ENCODE measurements at regions not wholly inside any gene's neighbourhood (a gene's known extent, or its start where the extent isn't known, plus 50 kb on each side); places are given as distances from the start of the nearest gene placed in this dataset.

DNA sequence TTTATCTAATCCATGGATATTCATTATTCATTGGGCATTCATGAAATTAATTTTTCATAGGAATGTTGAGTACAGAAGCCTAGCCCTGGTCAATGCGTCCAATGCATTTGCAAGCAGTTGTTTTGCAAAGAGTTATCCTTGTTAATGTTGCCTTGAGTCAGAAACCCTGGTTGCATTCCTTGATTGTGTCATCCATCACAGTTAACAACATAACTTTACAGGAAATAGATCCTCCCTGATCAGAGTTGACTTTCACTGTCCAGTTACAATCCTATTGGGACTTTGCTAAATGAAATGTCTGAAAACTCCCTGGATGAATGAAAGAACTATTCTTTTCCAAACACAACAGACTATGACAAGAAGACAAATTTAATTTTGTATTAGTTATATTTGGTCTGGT is 924.3 kb upstream of the SLIT2 start:
- TF ChIP-seq, protein P1, sequence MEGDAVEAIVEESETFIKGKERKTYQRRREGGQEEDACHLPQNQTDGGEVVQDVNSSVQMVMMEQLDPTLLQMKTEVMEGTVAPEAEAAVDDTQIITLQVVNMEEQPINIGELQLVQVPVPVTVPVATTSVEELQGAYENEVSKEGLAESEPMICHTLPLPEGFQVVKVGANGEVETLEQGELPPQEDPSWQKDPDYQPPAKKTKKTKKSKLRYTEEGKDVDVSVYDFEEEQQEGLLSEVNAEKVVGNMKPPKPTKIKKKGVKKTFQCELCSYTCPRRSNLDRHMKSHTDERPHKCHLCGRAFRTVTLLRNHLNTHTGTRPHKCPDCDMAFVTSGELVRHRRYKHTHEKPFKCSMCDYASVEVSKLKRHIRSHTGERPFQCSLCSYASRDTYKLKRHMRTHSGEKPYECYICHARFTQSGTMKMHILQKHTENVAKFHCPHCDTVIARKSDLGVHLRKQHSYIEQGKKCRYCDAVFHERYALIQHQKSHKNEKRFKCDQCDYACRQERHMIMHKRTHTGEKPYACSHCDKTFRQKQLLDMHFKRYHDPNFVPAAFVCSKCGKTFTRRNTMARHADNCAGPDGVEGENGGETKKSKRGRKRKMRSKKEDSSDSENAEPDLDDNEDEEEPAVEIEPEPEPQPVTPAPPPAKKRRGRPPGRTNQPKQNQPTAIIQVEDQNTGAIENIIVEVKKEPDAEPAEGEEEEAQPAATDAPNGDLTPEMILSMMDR (IDR thresholded peaks at IDR 0.05; ENCODE audit: low read depth, low read length, poor library complexity, severe bottlenecking), result no peak
- no peak for TF ChIP-seq EZH2phosphoT487 (IDR thresholded peaks at IDR 0.05; ENCODE audit: borderline replicate concordance, low read length)

All from DOHH2 (cell line).